ENCODE measurements at regions not wholly inside any gene's neighbourhood (a gene's known extent, or its start where the extent isn't known, plus 50 kb on each side); places are given as distances from the start of the nearest gene placed in this dataset.
"Not testable (repeated sequence)": the region's sequence is repeated elsewhere in the genome, so short reads cannot be mapped to it uniquely, and the experiment has no call there.

- DNase-seq (ENCODE audit: low spot score) = no peak
These were observed 164.9 kb upstream of the NEBL start for GRCh38 chr10:21061982-21062381.

- no peak for DNase-seq (ENCODE audit: low spot score)
These were observed 164.1 kb upstream of the NEBL start for GRCh38 chr10:21061184-21061583.

GRCh38 chr10:21060626-21061025 lies 163.5 kb upstream of the NEBL start:
- no peak for DNase-seq (ENCODE audit: low spot score)

- DNase-seq (ENCODE audit: low spot score) = no peak
These were observed 160.9 kb upstream of the NEBL start for GRCh38 chr10:21057989-21058388.

- no peak for DNase-seq (ENCODE audit: low spot score)
These were observed 160.3 kb upstream of the NEBL start for GRCh38 chr10:21057436-21057835.

GRCh38 chr10:21056461-21056860 lies 159.3 kb upstream of the NEBL start:
- DNase-seq (ENCODE audit: low spot score) = no peak

- no peak for DNase-seq (ENCODE audit: low spot score)
These were observed 158.4 kb upstream of the NEBL start for GRCh38 chr10:21055339-21056135.

GRCh38 chr10:21053953-21054690 lies 157.0 kb upstream of the NEBL start:
- no peak for DNase-seq (ENCODE audit: low spot score)

GRCh38 chr10:21052709-21053104 lies 155.6 kb upstream of the NEBL start:
- DNase-seq (ENCODE audit: low spot score) = no peak

GRCh38 chr10:21052072-21052708 lies 155.1 kb upstream of the NEBL start:
- no peak for DNase-seq (ENCODE audit: low spot score)

GRCh38 chr10:21049482-21049881 lies 152.4 kb upstream of the NEBL start:
- no peak for DNase-seq (ENCODE audit: low spot score)

GRCh38 chr10:21048068-21048467 lies 151.0 kb upstream of the NEBL start:
- no peak for DNase-seq (ENCODE audit: low spot score)

- no peak for DNase-seq (ENCODE audit: low spot score)
These were observed 150.4 kb upstream of the NEBL start for GRCh38 chr10:21047511-21047910.

GRCh38 chr10:21047096-21047495 lies 150.0 kb upstream of the NEBL start:
- no peak for DNase-seq (ENCODE audit: low spot score)

GRCh38 chr10:21043044-21043443 lies 145.9 kb upstream of the NEBL start:
- DNase-seq (ENCODE audit: low spot score) = no peak

- no peak for DNase-seq (ENCODE audit: low spot score)
These were observed 145.4 kb upstream of the NEBL start for GRCh38 chr10:21042536-21042935.

GRCh38 chr10:21041763-21042458 lies 144.8 kb upstream of the NEBL start:
- DNase-seq (ENCODE audit: low spot score) = no peak

- no peak for DNase-seq (ENCODE audit: low spot score)
These were observed 142.6 kb upstream of the NEBL start for GRCh38 chr10:21039721-21040120.

- DNase-seq (ENCODE audit: low spot score) = no peak
These were observed 139.6 kb upstream of the NEBL start for GRCh38 chr10:21036757-21037156.

GRCh38 chr10:21034770-21035169 lies 137.7 kb upstream of the NEBL start:
- DNase-seq (ENCODE audit: low spot score) = not testable (repeated sequence)

- no peak for DNase-seq (ENCODE audit: low spot score)
These were observed 137.1 kb upstream of the NEBL start for GRCh38 chr10:21034241-21034640.

Data from SK-N-DZ (cell line).